HL-60 (cell line): ENCODE measurements at regions not wholly inside any gene's neighbourhood (a gene's known extent, or its start where the extent isn't known, plus 50 kb on each side); places are given as distances from the start of the nearest gene placed in this dataset.

Source experiments
- CTCF ChIP-seq: IDR thresholded peaks from one replicate; pipeline ENCODE4 v1.5.1; 2011; ENCODE audit warnings: low read length, control low read depth, inconsistent platforms; ENCODE audit not compliant: insufficient read depth
- GABPA ChIP-seq: IDR thresholded peaks from 2 replicates; pipeline ENCODE4 v1.6.1; 2012; ENCODE audit warnings: low read depth
- POLR2AphosphoS5 ChIP-seq: IDR thresholded peaks from 2 replicates; pipeline ENCODE4 v1.6.1; 2012; ENCODE audit warnings: low read depth
- REST ChIP-seq: IDR thresholded peaks from 2 replicates; pipeline ENCODE4 v1.6.1; 2012; ENCODE audit warnings: low read depth; ENCODE audit not compliant: insufficient replicate concordance

DNA sequence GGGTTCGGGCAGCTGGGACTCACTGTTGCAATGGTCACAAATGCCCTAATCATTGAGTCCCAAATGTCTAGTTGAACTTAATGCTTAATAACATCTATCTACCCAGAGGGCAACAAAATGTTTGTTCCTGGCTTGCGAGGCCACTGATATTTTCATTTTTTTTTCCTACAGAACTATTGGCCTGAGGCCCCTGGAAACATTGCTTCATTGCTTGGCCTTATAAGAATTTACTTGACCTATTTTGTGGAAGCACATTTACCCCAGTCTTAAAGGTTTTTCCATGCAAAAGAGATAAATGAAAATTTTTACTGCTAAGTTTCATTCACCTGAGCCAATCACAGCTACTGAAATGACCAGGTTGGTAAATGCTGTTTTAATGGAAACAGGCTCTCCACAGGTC lies 133.1 kb upstream of the RIPOR2 start:
- TF ChIP-seq CTCF = no peak
- TF ChIP-seq GABPA = no peak
- TF ChIP-seq POLR2AphosphoS5 = no peak
- no peak for TF ChIP-seq REST
